ENCODE measurements at regions not wholly inside any gene's neighbourhood (a gene's known extent, or its start where the extent isn't known, plus 50 kb on each side); places are given as distances from the start of the nearest gene placed in this dataset.

DNA sequence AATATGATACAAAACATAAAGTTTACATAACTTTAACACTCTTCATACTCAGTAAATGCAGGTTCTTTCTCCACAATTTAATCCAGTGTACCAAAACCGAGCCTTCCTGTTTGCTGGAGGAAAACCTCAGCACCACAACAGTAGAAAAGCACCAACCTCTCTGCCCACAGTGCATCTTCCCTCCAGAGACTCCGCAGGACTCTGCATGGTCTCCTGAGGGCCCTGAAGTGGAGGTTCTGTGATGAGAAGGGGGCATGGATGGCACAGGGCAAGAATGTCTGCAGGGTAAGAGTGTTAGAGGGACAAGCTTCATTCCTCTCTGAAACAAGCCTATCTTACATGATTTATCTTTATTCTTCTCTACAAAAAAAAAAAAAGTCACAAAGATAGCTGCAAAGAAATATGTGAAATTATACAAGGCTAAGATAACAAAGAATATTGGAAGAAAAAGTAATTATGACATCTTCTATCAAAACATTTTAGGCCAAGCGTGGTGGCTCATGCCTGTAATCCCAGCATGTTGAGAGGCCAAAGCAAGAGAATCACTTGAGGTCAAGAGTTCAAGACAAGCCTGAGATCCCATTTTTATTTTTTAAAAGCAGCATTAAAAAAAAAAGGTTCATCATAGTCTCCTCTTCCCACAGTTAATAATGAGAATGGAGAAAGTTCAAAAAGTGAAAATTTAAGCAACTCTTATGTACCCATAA is 102.0 kb downstream of the VPREB1 start:
- no peaks in the 10 kb centered on the region for H3K27me3 ChIP-seq (ENCODE audit: insufficient read depth, low read depth, severe bottlenecking)

DNA sequence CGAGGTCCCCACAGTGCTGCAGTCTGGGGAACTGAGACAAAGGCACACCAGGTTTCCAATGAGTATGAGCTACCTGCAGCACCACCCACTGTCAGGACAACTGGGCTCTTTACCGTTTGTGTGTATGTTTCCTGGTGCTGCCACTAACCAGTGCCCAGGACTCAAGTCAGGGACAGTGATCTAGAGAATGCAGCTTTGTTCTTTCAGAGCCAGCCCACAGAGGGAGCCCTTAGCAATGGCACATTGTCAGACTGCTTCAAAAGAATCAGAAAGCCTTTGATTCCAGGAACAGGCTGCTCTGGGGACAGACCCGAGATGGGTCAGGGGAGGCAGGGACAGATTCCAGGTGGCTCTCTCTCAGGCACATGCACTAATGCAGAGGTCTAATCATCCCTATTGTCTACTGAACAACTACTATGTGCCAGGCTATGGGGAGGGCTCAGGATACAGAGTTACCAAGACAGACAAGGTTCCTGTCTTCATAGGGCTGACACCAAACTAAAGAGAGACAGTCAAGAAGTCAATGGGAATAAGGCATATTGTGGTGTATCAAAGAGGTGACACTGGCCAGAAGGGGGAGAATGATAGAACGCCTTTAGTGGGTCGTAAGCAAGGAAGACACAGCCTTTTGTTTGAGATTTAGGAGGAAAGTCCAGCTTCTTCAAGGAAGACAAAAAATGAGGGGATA is 103.7 kb downstream of the VPREB1 start:
- Histone ChIP-seq H3K36me3 (no peaks in the 10 kb centered on the region), H3K27me3 (ENCODE audit: insufficient read depth, low read depth, severe bottlenecking) (no peaks in the 10 kb centered on the region), H3K4me3 (ENCODE audit: low read depth, low read length) (no peak overlapping the region), H3K27ac (no peak overlapping the region), H3K9me3 (ENCODE audit: severe bottlenecking) (no peaks in the 10 kb centered on the region)
- peak; percentile 33 for DNase-seq
- TF ChIP-seq, protein P1, sequence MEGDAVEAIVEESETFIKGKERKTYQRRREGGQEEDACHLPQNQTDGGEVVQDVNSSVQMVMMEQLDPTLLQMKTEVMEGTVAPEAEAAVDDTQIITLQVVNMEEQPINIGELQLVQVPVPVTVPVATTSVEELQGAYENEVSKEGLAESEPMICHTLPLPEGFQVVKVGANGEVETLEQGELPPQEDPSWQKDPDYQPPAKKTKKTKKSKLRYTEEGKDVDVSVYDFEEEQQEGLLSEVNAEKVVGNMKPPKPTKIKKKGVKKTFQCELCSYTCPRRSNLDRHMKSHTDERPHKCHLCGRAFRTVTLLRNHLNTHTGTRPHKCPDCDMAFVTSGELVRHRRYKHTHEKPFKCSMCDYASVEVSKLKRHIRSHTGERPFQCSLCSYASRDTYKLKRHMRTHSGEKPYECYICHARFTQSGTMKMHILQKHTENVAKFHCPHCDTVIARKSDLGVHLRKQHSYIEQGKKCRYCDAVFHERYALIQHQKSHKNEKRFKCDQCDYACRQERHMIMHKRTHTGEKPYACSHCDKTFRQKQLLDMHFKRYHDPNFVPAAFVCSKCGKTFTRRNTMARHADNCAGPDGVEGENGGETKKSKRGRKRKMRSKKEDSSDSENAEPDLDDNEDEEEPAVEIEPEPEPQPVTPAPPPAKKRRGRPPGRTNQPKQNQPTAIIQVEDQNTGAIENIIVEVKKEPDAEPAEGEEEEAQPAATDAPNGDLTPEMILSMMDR (IDR thresholded peaks at IDR 0.05; ENCODE audit: low read depth, low read length), result peak; percentile 60; the same call in 1 of the 2 replicates

More for the DNA sequence above, 102.0 kb downstream of the VPREB1 start:
- Histone ChIP-seq H3K9me3 (ENCODE audit: severe bottlenecking) (no peaks in the 10 kb centered on the region), H3K36me3 (no peaks in the 10 kb centered on the region), H3K27ac (no peak overlapping the region), H3K4me3 (ENCODE audit: low read depth, low read length) (no peak overlapping the region)
- TF ChIP-seq, protein P1 (IDR thresholded peaks at IDR 0.05; ENCODE audit: low read depth, low read length), result no peak
- DNase-seq, result no peak

DNA sequence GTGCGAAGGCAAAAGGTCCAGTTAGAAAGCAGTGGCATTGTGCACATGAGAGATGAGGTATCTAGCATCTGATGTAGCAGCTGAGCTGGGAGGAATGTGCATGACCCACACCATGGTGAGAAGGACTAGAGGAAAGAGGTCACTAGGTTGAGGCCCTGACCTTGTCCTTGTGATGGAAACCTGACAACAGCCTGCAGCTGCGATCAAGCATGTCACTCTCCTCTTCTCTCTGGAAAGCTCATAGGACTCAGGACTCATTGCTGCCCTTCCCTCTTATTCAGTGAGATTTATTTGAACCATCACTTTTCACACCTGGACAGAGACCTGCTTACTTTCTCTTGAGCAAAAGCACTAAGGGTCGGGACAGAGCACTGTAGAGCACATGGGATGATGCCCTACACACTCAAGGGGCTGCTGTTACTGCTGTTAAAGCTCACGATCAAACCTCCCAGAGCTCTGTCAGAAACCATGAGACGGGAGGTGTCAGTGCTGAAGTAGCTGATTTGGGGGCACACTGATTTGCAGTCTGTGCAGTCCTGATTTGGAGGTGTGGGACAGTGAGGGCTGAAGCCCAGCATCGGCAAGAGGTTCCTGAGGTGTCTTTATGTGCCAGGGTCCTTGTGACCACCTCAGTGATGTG is 104.3 kb downstream of the VPREB1 start:
- no peak overlapping the region for H3K4me3 ChIP-seq (ENCODE audit: low read depth, low read length)
- H3K27me3 ChIP-seq (ENCODE audit: insufficient read depth, low read depth, severe bottlenecking), result no peaks in the 10 kb centered on the region
- no peaks in the 10 kb centered on the region for H3K36me3 ChIP-seq
- TF ChIP-seq, protein P1 (IDR thresholded peaks at IDR 0.05; ENCODE audit: low read depth, low read length), result no peak
- DNase-seq, result no peak
- H3K9me3 ChIP-seq (ENCODE audit: severe bottlenecking), result no peaks in the 10 kb centered on the region
- no peak overlapping the region for H3K27ac ChIP-seq

- Histone ChIP-seq H3K4me3 (ENCODE audit: low read depth, low read length) (no peak overlapping the region), H3K36me3 (no peaks in the 10 kb centered on the region), H3K27ac (no peak overlapping the region), H3K27me3 (ENCODE audit: insufficient read depth, low read depth, severe bottlenecking) (no peaks in the 10 kb centered on the region), H3K9me3 (ENCODE audit: severe bottlenecking) (no peaks in the 10 kb centered on the region)
- DNase-seq, result no peak
- TF ChIP-seq, protein P1 (IDR thresholded peaks at IDR 0.05; ENCODE audit: low read depth, low read length), result no peak
Measured at GRCh38 chr22:22349455-22349836, 104.9 kb downstream of the VPREB1 start.

GRCh38 chr22:22351366-22351765 is 106.8 kb downstream of the VPREB1 start:
- no peak for DNase-seq
- Histone ChIP-seq H3K27me3 (ENCODE audit: insufficient read depth, low read depth, severe bottlenecking) (no peaks in the 10 kb centered on the region), H3K9me3 (ENCODE audit: severe bottlenecking) (no peaks in the 10 kb centered on the region), H3K4me3 (ENCODE audit: low read depth, low read length) (no peak overlapping the region), H3K27ac (no peak overlapping the region), H3K36me3 (no peaks in the 10 kb centered on the region)
- TF ChIP-seq, protein P1 (IDR thresholded peaks at IDR 0.05; ENCODE audit: low read depth, low read length), result no peak

Measured in WERI-Rb-1 (cell line).